ENCODE measurements at regions not wholly inside any gene's neighbourhood (a gene's known extent, or its start where the extent isn't known, plus 50 kb on each side); places are given as distances from the start of the nearest gene placed in this dataset.
"Not testable (repeated sequence)": the region's sequence is repeated elsewhere in the genome, so short reads cannot be mapped to it uniquely, and the experiment has no call there.

- TF ChIP-seq CTCF, POLR2A (IDR thresholded peaks at IDR 0.05): not testable (repeated sequence)
Observed at GRCh38 chr11:67791598-67792170, 117.3 kb upstream of the ALDH3B2 start.

All from Peyer's patch (tissue), 4 donors.